Activated CD4-positive, alpha-beta T cell treated with anti-CD3 and anti-CD28 coated beads, Interleukin-2, amount 10 ng/mL, durations not matched to agents 7 days and 5 days (primary cell): ENCODE measurements at regions not wholly inside any gene's neighbourhood (a gene's known extent, or its start where the extent isn't known, plus 50 kb on each side); places are given as distances from the start of the nearest gene placed in this dataset.
A peak's percentile ranks its signal among the peaks of the same experiment; 100 is the strongest.

Source experiments
- CTCF ChIA-PET: fragments of 350-600 bp; sonication (Branson Sonifier 250); formaldehyde crosslinking; loops from one replicate; lab custom pipeline; 2021; ENCODE audit warnings: antibody characterized with exemption; lab: Charles Lee
- POLR2A ChIA-PET: fragments of 350-600 bp; sonication (Branson Sonifier 250); formaldehyde crosslinking; loops from one replicate; lab custom pipeline; 2021; ENCODE audit warnings: antibody characterized with exemption; lab: Charles Lee
- DNase-seq: peaks from one replicate; pipeline ENCODE4 v3.0.0-alpha.2; 2020
- H3K27ac Mint-ChIP-seq: one replicate; pipeline ENCODE4 v1.8.0; 2021; ENCODE audit warnings: mild to moderate bottlenecking, moderate library complexity, mixed read lengths
- H3K27me3 Mint-ChIP-seq: one replicate; pipeline ENCODE4 v1.8.0; 2021; ENCODE audit warnings: mixed read lengths
- H3K36me3 Mint-ChIP-seq: one replicate; pipeline ENCODE4 v1.8.0; 2021; ENCODE audit warnings: low read depth, mixed read lengths
- H3K4me1 Mint-ChIP-seq: one replicate; pipeline ENCODE4 v1.8.0; 2021; ENCODE audit warnings: mixed read lengths
- H3K4me3 Mint-ChIP-seq: one replicate; pipeline ENCODE4 v1.8.0; 2021; ENCODE audit warnings: mild to moderate bottlenecking, moderate library complexity, mixed read lengths
- H3K9me3 Mint-ChIP-seq: one replicate; pipeline ENCODE4 v1.8.0; 2021; ENCODE audit warnings: mixed read lengths

GRCh38 chr2:239716536-239717318 lies 308.4 kb downstream of the NDUFA10 start:
- H3K4me1 Mint-ChIP-seq = no peaks in the 10 kb centered on the region
- DNase-seq = no peak
- H3K4me3 Mint-ChIP-seq = no peak overlapping the region

DNA sequence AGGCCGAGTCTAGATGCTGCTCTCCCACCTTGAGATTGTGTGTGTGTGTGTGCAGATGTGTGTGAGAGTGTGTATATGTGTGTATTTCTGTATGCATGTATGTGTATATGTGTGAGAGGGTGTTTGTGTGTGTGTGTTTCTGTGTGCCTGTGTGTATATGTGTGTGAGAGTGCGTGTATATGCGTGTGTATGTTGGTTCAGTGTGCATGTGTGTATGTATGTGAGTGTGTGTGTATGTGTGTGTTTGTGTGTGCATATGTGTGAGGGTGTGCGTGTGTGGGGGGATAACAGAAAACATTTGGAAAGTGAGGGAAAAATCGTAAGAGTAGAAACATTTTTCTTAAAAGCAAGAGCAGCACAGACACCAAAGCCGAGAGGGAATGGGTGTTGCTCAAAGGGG lies 309.1 kb downstream of the NDUFA10 start:
- Mint-ChIP-seq H3K4me3 (no peak overlapping the region), H3K36me3 (no peaks in the 10 kb centered on the region), H3K9me3 (peaks cover 14% of the 10 kb centered on the region), H3K27me3 (peaks cover 1% of the 10 kb centered on the region), H3K4me1 (no peaks in the 10 kb centered on the region), H3K27ac (no peak overlapping the region)
- no peak for DNase-seq
- ChIA-PET CTCF (no interaction called here), POLR2A (no interaction called here)

More at GRCh38 chr2:239716536-239717318, 308.4 kb downstream of the NDUFA10 start:
- Mint-ChIP-seq H3K27ac (no peak overlapping the region), H3K9me3 (peaks cover 14% of the 10 kb centered on the region), H3K27me3 (no peaks in the 10 kb centered on the region), H3K36me3 (no peaks in the 10 kb centered on the region)
- CTCF ChIA-PET = no interaction called here
- POLR2A ChIA-PET = no interaction called here

DNA sequence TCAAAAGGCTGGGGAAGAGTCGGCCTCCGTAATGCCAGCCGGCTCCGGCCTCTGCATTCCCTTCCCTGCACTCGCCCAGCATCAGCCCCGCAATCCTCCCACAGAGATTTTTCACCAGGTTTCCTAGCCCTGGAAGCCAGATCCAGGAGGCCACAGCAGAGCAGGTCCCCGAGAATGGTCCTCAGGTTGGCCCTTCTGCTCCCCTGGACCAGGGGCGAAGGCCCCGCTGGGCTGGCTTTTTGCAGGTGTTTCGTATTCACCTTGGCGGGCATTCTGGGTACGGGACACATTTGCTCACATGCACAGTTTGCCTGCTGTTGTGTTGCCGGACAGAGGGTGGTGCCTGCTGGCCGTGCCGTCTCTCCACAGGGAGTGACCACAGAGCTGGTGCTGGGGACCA lies 309.5 kb downstream of the NDUFA10 start:
- ChIA-PET CTCF (no interaction called here), POLR2A (no interaction called here)
- peaks cover 14% of the 10 kb centered on the region for H3K9me3 Mint-ChIP-seq
- no peaks in the 10 kb centered on the region for H3K4me1 Mint-ChIP-seq
- no peak overlapping the region for H3K27ac Mint-ChIP-seq
- DNase-seq = no peak
- H3K36me3 Mint-ChIP-seq = no peaks in the 10 kb centered on the region
- no peak overlapping the region for H3K4me3 Mint-ChIP-seq
- peaks cover 3% of the 10 kb centered on the region for H3K27me3 Mint-ChIP-seq

DNA sequence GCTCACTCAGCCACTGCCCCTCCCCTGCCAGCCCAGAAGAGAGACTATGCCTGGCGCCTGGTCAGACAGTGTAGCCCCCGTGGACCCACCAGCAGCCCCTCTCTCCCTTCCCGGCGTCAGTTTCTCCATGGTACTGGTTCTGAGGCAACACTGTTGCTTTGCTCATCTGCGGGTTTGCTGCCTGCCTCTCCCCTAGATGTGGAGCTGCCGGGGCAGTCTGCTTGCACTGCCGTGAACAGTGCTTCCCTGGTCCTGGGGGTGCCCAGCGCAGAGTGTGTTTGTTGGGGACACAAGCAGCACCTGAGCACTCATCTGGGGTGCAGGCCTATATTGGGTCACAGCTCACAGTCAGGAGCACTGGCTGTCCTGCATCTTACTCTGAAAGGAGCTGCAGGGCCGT lies 309.9 kb downstream of the NDUFA10 start:
- H3K27ac Mint-ChIP-seq = no peak overlapping the region
- peaks cover 14% of the 10 kb centered on the region for H3K9me3 Mint-ChIP-seq

GRCh38 chr2:239714116-239714515 lies 311.0 kb downstream of the NDUFA10 start:
- Mint-ChIP-seq H3K27ac (no peak overlapping the region), H3K4me3 (no peak overlapping the region), H3K36me3 (no peaks in the 10 kb centered on the region), H3K27me3 (peaks cover 12% of the 10 kb centered on the region), H3K9me3 (peaks cover 14% of the 10 kb centered on the region), H3K4me1 (no peaks in the 10 kb centered on the region)
- DNase-seq = no peak
- ChIA-PET POLR2A (no interaction called here), CTCF (no interaction called here)

More for the DNA sequence above, 309.9 kb downstream of the NDUFA10 start:
- peaks cover 3% of the 10 kb centered on the region for H3K27me3 Mint-ChIP-seq
- no peak for DNase-seq
- POLR2A ChIA-PET = no interaction called here
- no peaks in the 10 kb centered on the region for H3K4me1 Mint-ChIP-seq
- H3K36me3 Mint-ChIP-seq = no peaks in the 10 kb centered on the region
- no peak overlapping the region for H3K4me3 Mint-ChIP-seq
- CTCF ChIA-PET = no interaction called here

DNA sequence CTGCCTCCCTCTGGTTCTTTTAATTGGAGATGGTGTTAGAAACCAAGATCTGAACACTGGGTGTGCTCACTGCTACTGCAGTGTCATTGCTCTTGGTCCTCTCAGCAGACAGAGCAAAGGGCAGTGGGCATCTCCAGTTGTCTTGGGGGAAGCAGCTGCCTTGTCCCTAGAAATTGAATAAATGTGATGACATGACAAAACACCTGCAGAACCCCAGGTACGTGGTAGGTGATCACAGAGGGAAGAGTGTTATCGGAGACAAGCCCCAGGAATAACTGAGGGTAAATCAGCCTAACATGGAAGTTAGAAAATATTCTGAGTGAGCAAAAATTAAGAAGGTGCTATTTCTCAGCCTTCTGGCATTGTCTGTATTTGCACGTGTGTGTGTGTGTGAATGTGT lies 311.9 kb upstream of the HDAC4 start:
- Mint-ChIP-seq H3K9me3 (peaks cover 14% of the 10 kb centered on the region), H3K27me3 (peaks cover 15% of the 10 kb centered on the region), H3K4me3 (no peak overlapping the region), H3K36me3 (no peaks in the 10 kb centered on the region), H3K4me1 (no peaks in the 10 kb centered on the region), H3K27ac (no peak overlapping the region)
- no peak for DNase-seq
- ChIA-PET CTCF (no interaction called here), POLR2A (no interaction called here)

- no peaks in the 10 kb centered on the region for H3K4me1 Mint-ChIP-seq
- peaks cover 14% of the 10 kb centered on the region for H3K9me3 Mint-ChIP-seq
- H3K27ac Mint-ChIP-seq = no peak overlapping the region
- ChIA-PET POLR2A (interaction anchor here (0.6 kb wide), 1 partner anchor 153 kb away, joined by 3 read pairs; no protein-coding TSS in a partner anchor), CTCF (no interaction called here)
- no peak overlapping the region for H3K4me3 Mint-ChIP-seq
- no peak for DNase-seq
- no peaks in the 10 kb centered on the region for H3K36me3 Mint-ChIP-seq
- H3K27me3 Mint-ChIP-seq = peaks cover 15% of the 10 kb centered on the region
These were observed 311.2 kb upstream of the HDAC4 start for GRCh38 chr2:239711911-239712570.

GRCh38 chr2:239710953-239711861 lies 310.4 kb upstream of the HDAC4 start:
- Mint-ChIP-seq H3K4me1 (no peaks in the 10 kb centered on the region), H3K9me3 (peaks cover 14% of the 10 kb centered on the region), H3K4me3 (no peak overlapping the region), H3K27ac (no peak overlapping the region), H3K27me3 (peaks cover 17% of the 10 kb centered on the region), H3K36me3 (no peaks in the 10 kb centered on the region)
- POLR2A ChIA-PET = no interaction called here
- CTCF ChIA-PET = no interaction called here
- no peak for DNase-seq

DNA sequence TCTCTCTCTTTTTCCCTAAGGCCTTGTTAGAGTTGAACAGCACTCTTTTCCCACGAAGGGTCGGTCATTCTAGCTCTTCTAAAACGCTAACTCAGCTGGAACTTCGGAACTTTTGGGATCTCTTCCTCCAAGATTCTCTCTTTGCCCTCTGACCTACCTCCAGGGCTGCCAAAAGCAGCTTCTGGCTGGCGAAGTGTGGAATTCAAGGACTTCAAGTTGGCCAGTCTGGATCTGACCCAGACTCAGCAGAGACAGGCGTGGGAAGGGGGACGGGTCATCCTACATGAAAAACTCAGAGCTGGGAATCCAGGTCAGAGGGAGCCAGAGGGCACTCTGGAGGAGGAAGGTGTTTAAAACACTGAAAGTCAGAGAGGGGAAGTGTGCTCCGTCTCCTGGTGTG lies 305.5 kb upstream of the HDAC4 start:
- Mint-ChIP-seq H3K27me3 (peaks cover 19% of the 10 kb centered on the region), H3K4me3 (no peak overlapping the region), H3K4me1 (no peaks in the 10 kb centered on the region), H3K36me3 (no peaks in the 10 kb centered on the region), H3K27ac (no peak overlapping the region), H3K9me3 (no peaks in the 10 kb centered on the region)
- ChIA-PET POLR2A (no interaction called here), CTCF (no interaction called here)
- DNase-seq = no peak

GRCh38 chr2:239704737-239705136 lies 303.9 kb upstream of the HDAC4 start:
- no peaks in the 10 kb centered on the region for H3K4me1 Mint-ChIP-seq
- H3K27ac Mint-ChIP-seq = no peak overlapping the region
- peak; percentile 1 for DNase-seq
- CTCF ChIA-PET = no interaction called here
- H3K4me3 Mint-ChIP-seq = no peak overlapping the region
- H3K27me3 Mint-ChIP-seq = peaks cover 13% of the 10 kb centered on the region
- POLR2A ChIA-PET = no interaction called here
- no peaks in the 10 kb centered on the region for H3K9me3 Mint-ChIP-seq
- no peaks in the 10 kb centered on the region for H3K36me3 Mint-ChIP-seq

DNA sequence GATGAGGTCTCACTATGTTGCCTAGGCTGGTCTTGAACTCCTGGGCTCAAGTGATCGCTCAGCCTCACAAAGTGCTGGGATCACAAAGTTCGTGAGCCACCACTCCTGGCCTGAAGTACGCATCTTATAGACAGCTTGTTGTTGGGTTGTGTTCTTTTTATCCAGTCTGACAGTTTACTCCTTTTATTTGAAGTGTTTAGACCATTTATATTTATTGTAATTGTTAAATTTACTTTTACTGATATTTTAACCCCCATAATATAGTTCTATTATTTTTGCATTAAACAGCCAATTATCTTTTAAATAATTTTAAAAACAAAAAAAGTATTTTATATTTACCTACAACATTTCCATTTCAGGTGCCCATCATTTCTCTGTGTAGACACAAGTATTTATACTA lies 303.0 kb upstream of the HDAC4 start:
- no peaks in the 10 kb centered on the region for H3K36me3 Mint-ChIP-seq
- CTCF ChIA-PET = no interaction called here
- POLR2A ChIA-PET = no interaction called here
- no peak overlapping the region for H3K4me3 Mint-ChIP-seq
- H3K27me3 Mint-ChIP-seq = peaks cover 6% of the 10 kb centered on the region
- no peaks in the 10 kb centered on the region for H3K4me1 Mint-ChIP-seq
- no peak for DNase-seq
- no peaks in the 10 kb centered on the region for H3K9me3 Mint-ChIP-seq
- H3K27ac Mint-ChIP-seq = no peak overlapping the region

- Mint-ChIP-seq H3K4me3 (no peak overlapping the region), H3K4me1 (no peaks in the 10 kb centered on the region), H3K27me3 (peaks cover 2% of the 10 kb centered on the region), H3K36me3 (no peaks in the 10 kb centered on the region), H3K9me3 (no peaks in the 10 kb centered on the region), H3K27ac (no peak overlapping the region)
- peak; percentile 1 for DNase-seq
- ChIA-PET POLR2A (no interaction called here), CTCF (no interaction called here)
These were observed 300.0 kb upstream of the HDAC4 start for GRCh38 chr2:239700686-239701345.
